Adrenal gland (tissue), 9 donors: ENCODE measurements at regions not wholly inside any gene's neighbourhood (a gene's known extent, or its start where the extent isn't known, plus 50 kb on each side); places are given as distances from the start of the nearest gene placed in this dataset.
"Not testable (repeated sequence)": the region's sequence is repeated elsewhere in the genome, so short reads cannot be mapped to it uniquely, and the experiment has no call there.

Experiments used
- DNase-seq, 7 donors: peaks; one replicate each; pipeline ENCODE4 v3.0.0-alpha.2; 2019 to 2020
- H3K27ac ChIP-seq, 5 donors: fragments of 200-600 bp; sonication (generic) in 4 of 5; 1 replicate in 3 of 5; 2 replicates in 2 of 5; pipeline versions ENCODE4 v1.5.1 to v1.8.0; 2016 to 2020; ENCODE audit warnings: mild to moderate bottlenecking in 1 of 5
- H3K27me3 ChIP-seq: fragments of 200-600 bp; 2 replicates; pipeline ENCODE4 v1.8.0; 2021
- H3K36me3 ChIP-seq, 2 donors: fragments of 200-600 bp; replicated peaks in 1 of 2; 1 replicate in 1 of 2; 2 replicates in 1 of 2; pipeline versions ENCODE4 v1.5.1 to v1.8.0; 2018 to 2022
- H3K4me1 ChIP-seq, 2 donors: fragments of 200-600 bp; replicated peaks in 1 of 2; 1 replicate in 1 of 2; 2 replicates in 1 of 2; pipeline versions ENCODE4 v1.5.1 to v1.8.0; 2018 to 2021
- H3K4me3 ChIP-seq, 4 donors: fragments of 200-600 bp; sonication (generic) in 3 of 4; one replicate each; pipeline ENCODE4 v1.5.1; 2016 to 2018
- H3K9me3 ChIP-seq, 3 donors: fragments of 200-600 bp; sonication (generic) in 1 of 3; replicated peaks in 1 of 3; 1 replicate in 2 of 3; 2 replicates in 1 of 3; pipeline versions ENCODE4 v1.5.1 to v1.8.0; 2016 to 2021
- POLR2A ChIP-seq, 2 donors: fragments of 450-650 bp; IDR thresholded peaks; one replicate each; pipeline ENCODE4 v1.6.1; 2017; ENCODE audit warnings: antibody characterized with exemption in 2 of 2, mild to moderate bottlenecking in 2 of 2, moderate library complexity in 1 of 2
- WGBS, 4 donors: extraction: QIAGEN DNeasy Blood & Tissue Kit in 2 of 4; methylation state at CpG; one replicate each; pipeline versions ENCODE4 v1.1.5 to v1.1.7; 2013 to 2017; 5-methylcytosine and 5-hydroxymethylcytosine counted together
- intact Hi-C, 2 donors: fragments of 100-400 bp; cut with DNase I; formaldehyde crosslinking; loops; one replicate each; pipeline versions ENCODE4 v1.14.1 to v1.15.0; 2022 to 2023
- TF ChIP-seq, protein P1 (sequence below), 6 experiments: fragments of 450-650 bp in 4 of 6; fragments of 200-600 bp in 2 of 6; sonication (generic) in 1 of 6; IDR thresholded peaks; 1 replicate in 5 of 6; 2 replicates in 1 of 6; pipeline versions ENCODE4 v1.5.1 to v1.8.0; 2016 to 2021; ENCODE audit warnings: antibody characterized with exemption in 6 of 6, mild to moderate bottlenecking in 2 of 6, moderate library complexity in 1 of 6
- donor health status: healthy with polysubstance abuse.
- donor health status: Bipolar disorder and iron deficiency.
- donor health status: DM: yes; HTN: yes; CAD: no.
- donor health status: DM: no; HTN: no; CAD: no.
- donor health status: DM: no; HTN: no; CAD: no.

- no peak overlapping the region for H3K4me3 ChIP-seq
- DNase-seq, result no peak
- H3K36me3 ChIP-seq, result peaks cover 0 to 15% of the 10 kb centered on the region in 2 donors
- no peak overlapping the region for H3K27ac ChIP-seq
- H3K27me3 ChIP-seq, result no peaks in the 10 kb centered on the region
- 87 to 97% (median 91%) methylated on average over 5 of the region's 5 CpGs for WGBS, 4 donors
- TF ChIP-seq, protein P1, sequence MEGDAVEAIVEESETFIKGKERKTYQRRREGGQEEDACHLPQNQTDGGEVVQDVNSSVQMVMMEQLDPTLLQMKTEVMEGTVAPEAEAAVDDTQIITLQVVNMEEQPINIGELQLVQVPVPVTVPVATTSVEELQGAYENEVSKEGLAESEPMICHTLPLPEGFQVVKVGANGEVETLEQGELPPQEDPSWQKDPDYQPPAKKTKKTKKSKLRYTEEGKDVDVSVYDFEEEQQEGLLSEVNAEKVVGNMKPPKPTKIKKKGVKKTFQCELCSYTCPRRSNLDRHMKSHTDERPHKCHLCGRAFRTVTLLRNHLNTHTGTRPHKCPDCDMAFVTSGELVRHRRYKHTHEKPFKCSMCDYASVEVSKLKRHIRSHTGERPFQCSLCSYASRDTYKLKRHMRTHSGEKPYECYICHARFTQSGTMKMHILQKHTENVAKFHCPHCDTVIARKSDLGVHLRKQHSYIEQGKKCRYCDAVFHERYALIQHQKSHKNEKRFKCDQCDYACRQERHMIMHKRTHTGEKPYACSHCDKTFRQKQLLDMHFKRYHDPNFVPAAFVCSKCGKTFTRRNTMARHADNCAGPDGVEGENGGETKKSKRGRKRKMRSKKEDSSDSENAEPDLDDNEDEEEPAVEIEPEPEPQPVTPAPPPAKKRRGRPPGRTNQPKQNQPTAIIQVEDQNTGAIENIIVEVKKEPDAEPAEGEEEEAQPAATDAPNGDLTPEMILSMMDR (IDR thresholded peaks at IDR 0.05), result no peak
- TF ChIP-seq POLR2A (IDR thresholded peaks at IDR 0.05), result no peak
- H3K4me1 ChIP-seq, result peaks cover 0 to under 1% of the 10 kb centered on the region in 2 donors
- H3K9me3 ChIP-seq, result no peaks in the 10 kb centered on the region
- intact Hi-C loops, result no loop called here
Measured at GRCh38 chr7:128591705-128592104, 80.4 kb upstream of the GARIN1A start.

GRCh38 chr7:128592209-128592608, 79.9 kb upstream of the GARIN1A start:
- H3K27ac ChIP-seq, H3K4me1 ChIP-seq, H3K27me3 ChIP-seq, H3K9me3 ChIP-seq, H3K4me3 ChIP-seq, DNase-seq, intact Hi-C loops: not testable (repeated sequence)
- H3K36me3 ChIP-seq, result peaks cover 0 to 15% of the 10 kb centered on the region in 2 donors
- WGBS, 4 donors, result 83 to 100% (median 97%) methylated on average over 1 to 2 of the region's 3 CpGs; no CpG with 5 or more reads in 1 of the 4 donors

- 85 to 91% (median 87%) methylated on average over 6 of the region's 6 CpGs for WGBS, 4 donors
- DNase-seq, H3K27me3 ChIP-seq, H3K4me3 ChIP-seq, H3K4me1 ChIP-seq, intact Hi-C loops, H3K9me3 ChIP-seq: not testable (repeated sequence)
- Histone ChIP-seq H3K27ac (peak overlapping the region in 3 of 5 donors; percentile 22 to 58 (median 36)), H3K36me3 (peaks cover 0 to 15% of the 10 kb centered on the region in 2 donors)
Measured at GRCh38 chr7:128594061-128594460, 78.0 kb upstream of the GARIN1A start.

- H3K4me3 ChIP-seq, H3K4me1 ChIP-seq, H3K9me3 ChIP-seq, intact Hi-C loops, H3K27me3 ChIP-seq: not testable (repeated sequence)
- WGBS, 4 donors, result 68 to 71% (median 69%) methylated on average over 8 of the region's 8 CpGs
- DNase-seq, result peak in 1 of 7 donors; percentile 56
- Histone ChIP-seq H3K27ac (peak overlapping the region in 3 of 5 donors; percentile 49 to 71 (median 57)), H3K36me3 (peaks cover 0 to 15% of the 10 kb centered on the region in 2 donors)
Measured at GRCh38 chr7:128596336-128597128, 75.6 kb upstream of the GARIN1A start.

DNA sequence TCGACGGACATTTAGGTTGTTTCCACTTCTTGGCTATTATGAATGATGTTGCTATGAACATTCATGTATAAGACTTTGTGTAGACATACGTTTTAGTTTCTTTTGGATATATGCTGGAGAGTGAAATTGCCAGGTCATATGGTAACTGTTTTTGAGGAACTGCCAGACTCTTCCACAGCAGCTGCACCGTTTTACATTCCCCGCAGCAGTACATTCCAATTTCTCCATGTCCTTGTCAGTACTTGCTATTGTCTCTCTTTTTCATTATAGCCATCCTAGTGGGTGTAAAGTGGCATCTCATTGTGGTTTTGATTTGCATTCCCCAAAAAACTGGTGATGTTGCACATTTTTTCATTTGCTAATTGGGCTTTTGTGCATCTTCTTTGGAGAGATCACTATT, 73.1 kb upstream of the GARIN1A start:
- H3K4me1 ChIP-seq, H3K27me3 ChIP-seq, H3K9me3 ChIP-seq, H3K36me3 ChIP-seq, H3K4me3 ChIP-seq, intact Hi-C loops, H3K27ac ChIP-seq, DNase-seq: not testable (repeated sequence)
- WGBS, 4 donors, result 74 to 86% (median 82%) methylated on average over 3 to 5 of the region's 5 CpGs

DNA sequence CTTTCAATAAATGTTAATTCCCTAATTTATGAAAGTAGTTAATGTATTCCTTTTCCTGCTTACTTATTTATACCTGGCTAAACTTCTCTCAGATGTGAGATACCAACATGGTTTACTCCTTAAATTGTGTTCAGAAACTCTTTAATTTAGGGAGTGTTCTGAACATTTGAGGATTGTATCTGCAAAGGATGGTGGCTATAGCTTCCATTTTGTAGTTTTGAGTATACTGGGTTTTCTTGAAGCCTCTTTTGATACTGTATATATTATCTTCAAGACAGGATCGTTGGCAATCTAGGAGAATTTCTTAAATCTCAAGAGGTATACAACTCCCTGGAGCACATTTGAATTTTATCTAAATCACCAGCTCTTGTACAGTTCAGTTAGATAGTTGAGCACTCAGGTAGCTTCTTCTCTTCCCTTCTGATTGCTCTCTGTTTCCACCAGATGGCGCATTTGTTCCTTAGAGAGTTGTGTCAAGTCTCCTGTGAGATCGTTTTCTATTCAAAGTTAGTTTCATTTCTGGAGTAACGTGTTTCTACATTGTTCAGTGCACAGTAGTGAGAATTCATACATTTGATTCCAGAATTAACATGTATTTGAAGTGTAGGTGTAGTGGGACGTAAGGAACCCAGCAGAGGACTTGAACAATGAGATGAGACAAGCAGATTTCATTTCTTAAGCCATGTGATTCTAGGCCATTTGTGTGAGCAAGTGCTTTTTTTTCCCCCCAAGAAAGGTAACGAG, 63.2 kb upstream of the GARIN1A start:
- H3K27me3 ChIP-seq, H3K4me1 ChIP-seq, H3K36me3 ChIP-seq, H3K9me3 ChIP-seq, intact Hi-C loops: not testable (repeated sequence)
- WGBS, 4 donors, result 6 to 9% (median 8%) methylated on average over 6 of the region's 6 CpGs
- Histone ChIP-seq H3K27ac (peak overlapping the region in 2 of 5 donors; percentile 20 to 47), H3K4me3 (peak overlapping the region in 1 of 4 donors; percentile 14)
- TF ChIP-seq, protein P1 (IDR thresholded peaks at IDR 0.05), result peak; percentile 43 to 71 (median 60)
- peak in 5 of 7 donors; percentile 33 to 52 (median 40) for DNase-seq

DNA sequence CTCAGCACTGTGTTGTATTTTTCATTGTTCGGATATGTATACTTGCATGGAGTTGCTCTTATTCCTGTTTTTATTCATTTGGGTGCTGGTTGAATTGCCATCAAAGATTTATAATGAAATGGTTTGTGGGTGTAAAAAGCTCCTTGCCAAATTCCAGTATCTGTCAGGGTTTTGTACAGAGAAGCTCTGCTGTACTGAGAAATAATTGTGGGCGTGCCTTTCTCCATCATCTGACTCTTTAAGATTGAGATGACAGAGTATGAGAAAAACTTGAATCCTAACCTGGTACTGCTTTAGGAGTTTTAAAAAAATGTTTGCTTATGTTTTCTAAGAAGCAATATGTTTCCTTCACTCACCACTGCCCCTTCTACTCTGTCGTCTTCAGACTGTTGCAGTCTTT, 58.7 kb upstream of the GARIN1A start:
- intact Hi-C loops, result loop anchor here in 1 of 2 donors (5.0 to 10.0 kb wide), 2 partner anchors 51 to 269 kb away; no protein-coding TSS in a partner anchor
- peaks cover 0 to 17% of the 10 kb centered on the region in 2 donors for H3K36me3 ChIP-seq
- WGBS, 4 donors, result 88 to 97% (median 94%) methylated on average over 3 of the region's 3 CpGs

DNA sequence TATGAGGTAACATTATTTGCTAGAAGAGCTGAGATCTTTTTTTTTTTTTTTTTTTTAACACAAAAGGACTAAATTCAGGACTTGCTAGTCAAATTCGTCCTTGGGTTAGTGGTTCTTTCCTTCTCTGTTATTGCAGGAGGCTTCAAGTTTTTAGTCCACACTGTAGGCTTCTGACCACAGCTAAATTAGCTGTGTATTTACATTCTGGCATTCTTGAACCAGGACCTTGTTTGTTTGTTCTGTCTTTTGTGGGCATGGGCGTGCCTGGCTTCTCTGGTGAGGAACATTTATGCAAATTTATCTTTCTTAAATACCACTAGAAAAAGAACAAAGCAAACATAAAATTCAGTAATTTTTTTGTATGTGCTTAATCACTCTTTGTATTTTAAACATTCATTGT, 57.3 kb upstream of the GARIN1A start:
- H3K4me3 ChIP-seq, H3K9me3 ChIP-seq, H3K27ac ChIP-seq, DNase-seq, H3K27me3 ChIP-seq, H3K4me1 ChIP-seq: not testable (repeated sequence)
- WGBS, 4 donors, result 65 to 79% (median 72%) methylated on average over 2 of the region's 2 CpGs
- intact Hi-C loops, result loop anchor here in 1 of 2 donors (5.0 to 10.0 kb wide), 2 partner anchors 50 to 267 kb away; no protein-coding TSS in a partner anchor
- H3K36me3 ChIP-seq, result peaks cover 0 to 29% of the 10 kb centered on the region in 2 donors

More for the DNA sequence above, 58.7 kb upstream of the GARIN1A start:
- not testable (repeated sequence) for H3K27me3 ChIP-seq, H3K9me3 ChIP-seq, H3K27ac ChIP-seq, DNase-seq, H3K4me1 ChIP-seq, H3K4me3 ChIP-seq
